DND-41 (cell line): ENCODE measurements at regions not wholly inside any gene's neighbourhood (a gene's known extent, or its start where the extent isn't known, plus 50 kb on each side); places are given as distances from the start of the nearest gene placed in this dataset.

ENCODE experiments used
- ATAC-seq: fragments of 200-7000 bp; cut with Tn5 transposase; 3 replicates; pipeline ENCODE4 v1.9.1; 2021; ENCODE audit warnings: low read depth; ENCODE audit not compliant: insufficient read depth
- DNase-seq: peaks from one replicate; pipeline ENCODE4 v3.0.0-alpha.2; 2020
- H2AFZ ChIP-seq: 2 replicates; pipeline ENCODE4 v1.6.0; 2012; ENCODE audit warnings: low read depth, low read length
- H3K27ac ChIP-seq: 2 replicates; pipeline ENCODE4 v1.5.1; 2012; ENCODE audit warnings: low read length, inconsistent platforms
- H3K27me3 ChIP-seq: fragments of 200-600 bp; sonication (generic); 2 replicates; pipeline ENCODE4 v1.6.0; 2012; ENCODE audit warnings: low read length, mild to moderate bottlenecking, inconsistent platforms; ENCODE audit not compliant: insufficient read depth, poor library complexity
- H3K36me3 ChIP-seq: 2 replicates; pipeline ENCODE4 v1.5.1; 2012; ENCODE audit warnings: low read length, inconsistent platforms; ENCODE audit not compliant: insufficient read depth
- H3K4me1 ChIP-seq: 2 replicates; pipeline ENCODE4 v1.5.1; 2012; ENCODE audit warnings: mild to moderate bottlenecking, low read length; ENCODE audit not compliant: insufficient read depth
- H3K4me2 ChIP-seq: 2 replicates; pipeline ENCODE4 v1.6.0; 2012; ENCODE audit warnings: mild to moderate bottlenecking, moderate library complexity, low read length, inconsistent platforms; ENCODE audit not compliant: insufficient read depth
- H3K4me3 ChIP-seq, 2 experiments: fragments of 200-600 bp in 1 of 2; shearing (Covaris generic) in 1 of 2; 2 replicates each; pipeline ENCODE4 v1.5.1; 2012 to 2016; ENCODE audit warnings: inconsistent platforms in 2 of 2, low read length in 2 of 2, mild to moderate bottlenecking in 2 of 2, low read depth in 1 of 2, moderate library complexity in 1 of 2
- H3K79me2 ChIP-seq: 2 replicates; pipeline ENCODE4 v1.6.0; 2012; ENCODE audit warnings: low read length, inconsistent platforms; ENCODE audit not compliant: insufficient read depth
- H3K9ac ChIP-seq: 2 replicates; pipeline ENCODE4 v1.6.0; 2012; ENCODE audit warnings: low read depth, mild to moderate bottlenecking, inconsistent platforms, low read length, moderate library complexity
- H3K9me3 ChIP-seq: 2 replicates; pipeline ENCODE4 v1.5.1; 2012; ENCODE audit warnings: low read length, moderate library complexity, mild to moderate bottlenecking, inconsistent platforms; ENCODE audit not compliant: insufficient read depth, severe bottlenecking
- H4K20me1 ChIP-seq: 2 replicates; pipeline ENCODE4 v1.6.0; 2012; ENCODE audit warnings: low read length; ENCODE audit not compliant: insufficient read depth
- EZH2 ChIP-seq: IDR thresholded peaks from 3 replicates; pipeline ENCODE4 v1.6.1; 2012; ENCODE audit warnings: borderline replicate concordance, low read depth, mild to moderate bottlenecking, moderate library complexity, low read length, inconsistent platforms; ENCODE audit not compliant: severe bottlenecking
- TF ChIP-seq, protein P1 (sequence below): IDR thresholded peaks from 2 replicates; pipeline ENCODE4 v1.5.1; 2012; ENCODE audit warnings: borderline replicate concordance, low read length, moderate library complexity, mild to moderate bottlenecking; ENCODE audit not compliant: poor library complexity, severe bottlenecking; ENCODE audit errors: extremely low read depth

DNA sequence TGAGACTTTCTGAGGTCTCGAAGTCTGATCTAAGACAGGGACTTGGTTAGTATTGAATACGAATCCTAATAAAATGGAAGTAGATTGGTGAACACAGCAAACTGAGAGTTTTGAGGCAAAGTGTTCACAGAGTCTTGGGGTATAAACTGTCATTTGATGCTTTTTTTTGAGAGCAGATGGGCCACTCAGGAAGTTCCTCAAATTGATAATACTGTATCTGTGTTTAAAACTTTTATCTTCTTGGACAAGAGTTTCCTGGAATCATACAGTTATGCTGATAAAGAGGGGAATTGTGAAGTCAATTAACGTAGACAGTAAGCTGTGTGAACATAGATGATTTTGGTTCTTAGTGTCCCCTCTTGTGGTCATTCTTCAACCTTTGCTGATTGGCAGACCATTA lies 80.0 kb upstream of the CLPB start:
- Histone ChIP-seq H3K79me2 (no peaks in the 10 kb centered on the region), H4K20me1 (no peaks in the 10 kb centered on the region), H3K9ac (no peak overlapping the region), H3K4me1 (peaks cover 9% of the 10 kb centered on the region), H2AFZ (no peak overlapping the region), H3K9me3 (peaks cover 9% of the 10 kb centered on the region), H3K27ac (no peak overlapping the region), H3K4me2 (no peak overlapping the region), H3K4me3 (no peak overlapping the region), H3K27me3 (no peaks in the 10 kb centered on the region), H3K36me3 (no peaks in the 10 kb centered on the region)
- TF ChIP-seq EZH2: no peak
- TF ChIP-seq, protein P1, sequence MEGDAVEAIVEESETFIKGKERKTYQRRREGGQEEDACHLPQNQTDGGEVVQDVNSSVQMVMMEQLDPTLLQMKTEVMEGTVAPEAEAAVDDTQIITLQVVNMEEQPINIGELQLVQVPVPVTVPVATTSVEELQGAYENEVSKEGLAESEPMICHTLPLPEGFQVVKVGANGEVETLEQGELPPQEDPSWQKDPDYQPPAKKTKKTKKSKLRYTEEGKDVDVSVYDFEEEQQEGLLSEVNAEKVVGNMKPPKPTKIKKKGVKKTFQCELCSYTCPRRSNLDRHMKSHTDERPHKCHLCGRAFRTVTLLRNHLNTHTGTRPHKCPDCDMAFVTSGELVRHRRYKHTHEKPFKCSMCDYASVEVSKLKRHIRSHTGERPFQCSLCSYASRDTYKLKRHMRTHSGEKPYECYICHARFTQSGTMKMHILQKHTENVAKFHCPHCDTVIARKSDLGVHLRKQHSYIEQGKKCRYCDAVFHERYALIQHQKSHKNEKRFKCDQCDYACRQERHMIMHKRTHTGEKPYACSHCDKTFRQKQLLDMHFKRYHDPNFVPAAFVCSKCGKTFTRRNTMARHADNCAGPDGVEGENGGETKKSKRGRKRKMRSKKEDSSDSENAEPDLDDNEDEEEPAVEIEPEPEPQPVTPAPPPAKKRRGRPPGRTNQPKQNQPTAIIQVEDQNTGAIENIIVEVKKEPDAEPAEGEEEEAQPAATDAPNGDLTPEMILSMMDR: no peak
- no peak for DNase-seq
- no peak for ATAC-seq

- Histone ChIP-seq H4K20me1 (no peaks in the 10 kb centered on the region), H3K27me3 (no peaks in the 10 kb centered on the region), H3K4me1 (no peaks in the 10 kb centered on the region), H3K4me2 (no peak overlapping the region), H3K27ac (no peak overlapping the region), H3K36me3 (no peaks in the 10 kb centered on the region), H2AFZ (no peak overlapping the region), H3K9me3 (peaks cover 9% of the 10 kb centered on the region), H3K9ac (no peak overlapping the region), H3K79me2 (no peaks in the 10 kb centered on the region), H3K4me3 (no peak overlapping the region)
- ATAC-seq: no peak
- TF ChIP-seq, protein P1: no peak
- no peak for TF ChIP-seq EZH2
- DNase-seq: no peak
Observed at GRCh38 chr11:72513411-72513810, 79.1 kb upstream of the CLPB start.

- H3K4me1 ChIP-seq: no peaks in the 10 kb centered on the region
- ATAC-seq (no peak), DNase-seq (no peak)
- no peak overlapping the region for H3K4me2 ChIP-seq
- no peak for TF ChIP-seq EZH2
- TF ChIP-seq, protein P1: no peak
- no peaks in the 10 kb centered on the region for H4K20me1 ChIP-seq
- peaks cover 9% of the 10 kb centered on the region for H3K9me3 ChIP-seq
- no peak overlapping the region for H3K9ac ChIP-seq
- H3K4me3 ChIP-seq: no peak overlapping the region
- H3K79me2 ChIP-seq: no peaks in the 10 kb centered on the region
- H2AFZ ChIP-seq: no peak overlapping the region
- H3K27me3 ChIP-seq: no peaks in the 10 kb centered on the region
- H3K27ac ChIP-seq: no peak overlapping the region
- no peaks in the 10 kb centered on the region for H3K36me3 ChIP-seq
Observed at GRCh38 chr11:72512956-72513355, 78.6 kb upstream of the CLPB start.
